Loucy (cell line): ENCODE measurements at regions not wholly inside any gene's neighbourhood (a gene's known extent, or its start where the extent isn't known, plus 50 kb on each side); places are given as distances from the start of the nearest gene placed in this dataset.

Experiments
- EZH2phosphoT487 ChIP-seq: fragments of 200-600 bp; IDR thresholded peaks from 2 replicates; pipeline ENCODE4 v1.6.1; 2018; ENCODE audit warnings: antibody characterized with exemption, mild to moderate bottlenecking, moderate library complexity, borderline replicate concordance
- TF ChIP-seq, protein P1 (sequence below): fragments of 200-600 bp; sonication (generic); conservative IDR thresholded peaks from 2 replicates; pipeline ENCODE4 v1.5.1; 2014; ENCODE audit warnings: mild to moderate bottlenecking, antibody characterized with exemption, low read length

DNA sequence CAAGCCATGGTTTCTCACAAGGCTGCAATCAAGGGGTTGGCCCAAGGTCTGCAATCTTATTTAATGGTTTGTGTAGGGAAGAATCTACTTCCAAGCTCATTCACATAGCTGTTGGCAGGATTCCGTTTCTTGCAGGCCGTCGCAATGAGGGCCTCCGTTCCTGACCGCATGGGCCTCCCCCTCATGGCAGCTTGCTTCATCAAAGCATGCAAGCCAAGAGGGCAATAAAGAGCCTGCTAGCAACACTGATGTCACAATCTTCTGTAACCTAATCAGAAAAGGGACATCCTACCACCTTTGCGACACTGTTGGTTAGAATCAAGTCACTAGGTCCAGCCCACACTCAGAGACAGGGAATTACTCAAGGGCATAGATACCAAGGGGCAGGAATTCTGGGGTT lies 95.5 kb downstream of the CCT6B start:
- TF ChIP-seq, protein P1, sequence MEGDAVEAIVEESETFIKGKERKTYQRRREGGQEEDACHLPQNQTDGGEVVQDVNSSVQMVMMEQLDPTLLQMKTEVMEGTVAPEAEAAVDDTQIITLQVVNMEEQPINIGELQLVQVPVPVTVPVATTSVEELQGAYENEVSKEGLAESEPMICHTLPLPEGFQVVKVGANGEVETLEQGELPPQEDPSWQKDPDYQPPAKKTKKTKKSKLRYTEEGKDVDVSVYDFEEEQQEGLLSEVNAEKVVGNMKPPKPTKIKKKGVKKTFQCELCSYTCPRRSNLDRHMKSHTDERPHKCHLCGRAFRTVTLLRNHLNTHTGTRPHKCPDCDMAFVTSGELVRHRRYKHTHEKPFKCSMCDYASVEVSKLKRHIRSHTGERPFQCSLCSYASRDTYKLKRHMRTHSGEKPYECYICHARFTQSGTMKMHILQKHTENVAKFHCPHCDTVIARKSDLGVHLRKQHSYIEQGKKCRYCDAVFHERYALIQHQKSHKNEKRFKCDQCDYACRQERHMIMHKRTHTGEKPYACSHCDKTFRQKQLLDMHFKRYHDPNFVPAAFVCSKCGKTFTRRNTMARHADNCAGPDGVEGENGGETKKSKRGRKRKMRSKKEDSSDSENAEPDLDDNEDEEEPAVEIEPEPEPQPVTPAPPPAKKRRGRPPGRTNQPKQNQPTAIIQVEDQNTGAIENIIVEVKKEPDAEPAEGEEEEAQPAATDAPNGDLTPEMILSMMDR, result no peak
- no peak for TF ChIP-seq EZH2phosphoT487
